Heart left ventricle (tissue), 16 donors: ENCODE measurements at regions not wholly inside any gene's neighbourhood (a gene's known extent, or its start where the extent isn't known, plus 50 kb on each side); places are given as distances from the start of the nearest gene placed in this dataset.
A peak's percentile ranks its signal among the peaks of the same experiment; 100 is the strongest.

ENCODE experiments used
- ATAC-seq, 4 donors: fragments of 200-7000 bp; cut with Tn5 transposase; one replicate each; pipeline ENCODE4 v1.9.1; 2020 to 2022; ENCODE audit warnings: moderate library complexity in 4 of 4, mild to moderate bottlenecking in 3 of 4, moderate number of reproducible peaks in 1 of 4
- DNase-seq, 5 donors: peaks; one replicate each; pipeline ENCODE4 v3.0.0-alpha.2; 2020
- H3K27ac ChIP-seq, 12 donors: fragments of 200-600 bp; sonication (generic) in 4 of 12; one replicate each; pipeline versions ENCODE4 v1.5.0 to v1.8.0; 2016 to 2022; ENCODE audit warnings: mild to moderate bottlenecking in 2 of 12
- H3K27me3 ChIP-seq, 9 donors: fragments of 200-600 bp; sonication (generic) in 2 of 9; one replicate each; pipeline versions ENCODE4 v1.5.1 to v1.8.0; 2016 to 2022; ENCODE audit warnings: mild to moderate bottlenecking in 3 of 9
- H3K36me3 ChIP-seq, 9 donors: fragments of 200-600 bp; sonication (generic) in 2 of 9; one replicate each; pipeline versions ENCODE4 v1.5.0 to v1.8.0; 2018 to 2022; ENCODE audit warnings: mild to moderate bottlenecking in 2 of 9
- H3K4me1 ChIP-seq, 12 donors: fragments of 200-600 bp; sonication (generic) in 4 of 12; one replicate each; pipeline versions ENCODE4 v1.5.0 to v1.8.0; 2016 to 2022; ENCODE audit warnings: mild to moderate bottlenecking in 3 of 12
- H3K4me3 ChIP-seq, 12 donors: fragments of 200-600 bp; sonication (generic) in 4 of 12; one replicate each; pipeline versions ENCODE4 v1.5.0 to v1.8.0; 2017 to 2022; ENCODE audit warnings: mild to moderate bottlenecking in 9 of 12, moderate library complexity in 4 of 12
- H3K9me3 ChIP-seq, 12 donors: fragments of 200-600 bp; sonication (generic) in 4 of 12; one replicate each; pipeline versions ENCODE4 v1.5.0 to v1.8.0; 2016 to 2022; ENCODE audit warnings: mild to moderate bottlenecking in 1 of 12
- POLR2A ChIP-seq, 2 donors: fragments of 450-650 bp; IDR thresholded peaks; one replicate each; pipeline ENCODE4 v1.6.1; 2017; ENCODE audit warnings: antibody characterized with exemption in 2 of 2, mild to moderate bottlenecking in 2 of 2, moderate library complexity in 2 of 2
- WGBS, 4 donors: extraction: QIAGEN DNeasy Blood & Tissue Kit in 2 of 4; methylation state at CpG; one replicate each; pipeline versions ENCODE4 v1.1.5 to v1.1.7; 2013 to 2018; 5-methylcytosine and 5-hydroxymethylcytosine counted together
- intact Hi-C, 10 donors: fragments of 100-400 bp; cut with DNase I; formaldehyde crosslinking; loops; one replicate each; pipeline versions ENCODE4 v1.11.1 to v1.14.2; 2022
- TF ChIP-seq, protein P1 (sequence below), 12 donors: fragments of 200-600 bp; sonication (generic) in 4 of 12; IDR thresholded peaks; one replicate each; pipeline versions ENCODE4 v1.5.0 to v1.8.0; 2018 to 2022; ENCODE audit warnings: antibody characterized with exemption in 12 of 12, mild to moderate bottlenecking in 5 of 12
- donor health status: ischemic (EF 13 %, LVEDD 7.1; RV severe dilation, severe dysfunction).
- donor health status: healthy with polysubstance abuse.
- donor health status: DM: no; HTN: yes; CAD: no.
- donor health status: DM: no; HTN: no; CAD: no.
- donor health status: ischemic (EF 25% LVEDD 6.9; RV normal size, moderate dysfunction).
- donor health status: ischemic (EF 25% LVEDD 5.7; RV mildly dilated, moderate dysfunction).
- donor health status: healthy.
- donor health status: DM: yes; HTN: yes; CAD: no.
- donor health status: ischemic (EF 35%, LVEDD 5.7; RV mildly dilated, moderate dysfunction).
- donor health status: nonischemic (EF 11% LVEDD 7.7; RV severe dilation, severe dysfunction).
- donor health status: DM: yes; HTN: yes; CAD: no.
- donor health status: PGD.
- donor health status: ischemic (EF 29% LVEDD 5.4; RV normal size, mild dysfunction).
- donor health status: nonischemic (EF 23%, LVEDD 6.1; RV moderate dilation, normal function).

DNA sequence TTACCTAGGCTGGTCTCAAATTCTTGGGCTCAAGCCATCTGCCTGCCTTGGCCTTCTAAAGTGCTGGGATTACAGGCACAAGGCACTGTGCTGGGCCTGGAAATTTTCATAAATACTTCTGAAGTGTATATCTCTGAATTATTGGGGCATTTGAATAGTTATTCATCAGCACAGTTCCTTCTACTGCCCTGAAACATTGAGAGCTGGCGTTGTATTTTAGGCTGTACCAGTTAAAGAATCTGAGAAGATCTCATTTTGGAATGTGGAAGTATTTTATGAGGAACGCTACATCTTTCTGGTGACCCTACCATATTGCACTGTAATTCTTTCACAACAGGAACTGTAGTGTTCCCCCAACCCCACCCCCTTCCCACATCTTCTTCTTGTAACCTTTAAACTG is 349.0 kb upstream of the RGS6 start:
- peak overlapping the region in 1 of 12 donors; percentile 19 for H3K27ac ChIP-seq
- H3K9me3 ChIP-seq: no peaks in the 10 kb centered on the region
- ATAC-seq (peak in 2 of 4 donors; percentile 39 to 57), DNase-seq (no peak)
- TF ChIP-seq POLR2A (IDR thresholded peaks at IDR 0.05): no peak
- TF ChIP-seq, protein P1, sequence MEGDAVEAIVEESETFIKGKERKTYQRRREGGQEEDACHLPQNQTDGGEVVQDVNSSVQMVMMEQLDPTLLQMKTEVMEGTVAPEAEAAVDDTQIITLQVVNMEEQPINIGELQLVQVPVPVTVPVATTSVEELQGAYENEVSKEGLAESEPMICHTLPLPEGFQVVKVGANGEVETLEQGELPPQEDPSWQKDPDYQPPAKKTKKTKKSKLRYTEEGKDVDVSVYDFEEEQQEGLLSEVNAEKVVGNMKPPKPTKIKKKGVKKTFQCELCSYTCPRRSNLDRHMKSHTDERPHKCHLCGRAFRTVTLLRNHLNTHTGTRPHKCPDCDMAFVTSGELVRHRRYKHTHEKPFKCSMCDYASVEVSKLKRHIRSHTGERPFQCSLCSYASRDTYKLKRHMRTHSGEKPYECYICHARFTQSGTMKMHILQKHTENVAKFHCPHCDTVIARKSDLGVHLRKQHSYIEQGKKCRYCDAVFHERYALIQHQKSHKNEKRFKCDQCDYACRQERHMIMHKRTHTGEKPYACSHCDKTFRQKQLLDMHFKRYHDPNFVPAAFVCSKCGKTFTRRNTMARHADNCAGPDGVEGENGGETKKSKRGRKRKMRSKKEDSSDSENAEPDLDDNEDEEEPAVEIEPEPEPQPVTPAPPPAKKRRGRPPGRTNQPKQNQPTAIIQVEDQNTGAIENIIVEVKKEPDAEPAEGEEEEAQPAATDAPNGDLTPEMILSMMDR (IDR thresholded peaks at IDR 0.05): no peak
- H3K4me3 ChIP-seq: no peak overlapping the region
- H3K27me3 ChIP-seq: no peaks in the 10 kb centered on the region
- WGBS, 4 donors: 83 to 96% (median 91%) methylated on average over 2 of the region's 2 CpGs
- intact Hi-C loops: no loop called here
- peaks cover 0 to 30% (median 10%) of the 10 kb centered on the region in 12 donors for H3K4me1 ChIP-seq
- H3K36me3 ChIP-seq: no peaks in the 10 kb centered on the region

GRCh38 chr14:71583705-71584104 is 348.5 kb upstream of the RGS6 start:
- Histone ChIP-seq H3K36me3 (no peaks in the 10 kb centered on the region), H3K27ac (no peak overlapping the region), H3K9me3 (no peaks in the 10 kb centered on the region), H3K27me3 (no peaks in the 10 kb centered on the region), H3K4me3 (no peak overlapping the region), H3K4me1 (peaks cover 0 to 31% (median 10%) of the 10 kb centered on the region in 12 donors)
- no peak for DNase-seq
- intact Hi-C loops: no loop called here
- no peak for TF ChIP-seq POLR2A (IDR thresholded peaks at IDR 0.05)
- TF ChIP-seq, protein P1 (IDR thresholded peaks at IDR 0.05): no peak
- no peak for ATAC-seq

- Histone ChIP-seq H3K4me3 (no peak overlapping the region), H3K9me3 (no peaks in the 10 kb centered on the region), H3K4me1 (peaks cover 0 to 38% (median 10%) of the 10 kb centered on the region in 12 donors), H3K27ac (no peak overlapping the region), H3K36me3 (no peaks in the 10 kb centered on the region), H3K27me3 (no peaks in the 10 kb centered on the region)
- ATAC-seq (no peak), DNase-seq (no peak)
- intact Hi-C loops: no loop called here
- no peak for TF ChIP-seq POLR2A (IDR thresholded peaks at IDR 0.05)
- TF ChIP-seq, protein P1 (IDR thresholded peaks at IDR 0.05): no peak
These were observed 346.9 kb upstream of the RGS6 start for GRCh38 chr14:71585361-71585760.

GRCh38 chr14:71586131-71586897 is 345.9 kb upstream of the RGS6 start:
- H3K4me3 ChIP-seq: peak overlapping the region in 9 of 12 donors; percentile 9 to 53 (median 35)
- H3K27me3 ChIP-seq: no peaks in the 10 kb centered on the region
- H3K9me3 ChIP-seq: no peaks in the 10 kb centered on the region
- no peak for TF ChIP-seq POLR2A (IDR thresholded peaks at IDR 0.05)
- 16 to 19% (median 17%) methylated on average over 14 of the region's 14 CpGs for WGBS, 4 donors
- DNase-seq (no peak), ATAC-seq (peak in 3 of 4 donors; percentile 43 to 67 (median 55))
- peaks cover 0 to 38% (median 10%) of the 10 kb centered on the region in 12 donors for H3K4me1 ChIP-seq
- H3K27ac ChIP-seq: peak overlapping the region in 1 of 12 donors; percentile 11
- intact Hi-C loops: no loop called here
- H3K36me3 ChIP-seq: no peaks in the 10 kb centered on the region

DNA sequence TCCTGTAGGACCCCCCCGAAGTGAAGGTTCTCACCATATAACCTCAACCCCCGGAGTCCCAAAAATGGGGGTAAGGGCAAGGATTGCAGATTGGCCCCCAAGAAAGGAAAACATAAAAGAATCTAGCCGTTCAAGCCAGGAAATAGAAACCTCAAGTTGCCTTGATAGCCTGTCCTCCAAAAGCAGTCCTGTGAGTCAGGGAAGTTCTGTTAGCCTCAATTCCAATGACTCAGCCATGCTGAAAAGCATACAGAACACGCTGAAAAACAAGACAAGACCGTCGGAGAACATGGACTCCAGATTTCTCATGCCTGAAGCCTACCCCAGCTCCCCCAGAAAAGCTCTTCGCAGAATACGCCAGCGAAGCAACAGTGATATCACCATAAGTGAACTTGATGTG is 344.2 kb upstream of the RGS6 start:
- 95 to 98% (median 98%) methylated on average over 9 of the region's 9 CpGs for WGBS, 4 donors
- H3K27ac ChIP-seq: no peak overlapping the region
- DNase-seq (no peak), ATAC-seq (no peak)
- no peaks in the 10 kb centered on the region for H3K36me3 ChIP-seq
- no peaks in the 10 kb centered on the region for H3K9me3 ChIP-seq
- peaks cover 0 to 35% (median 10%) of the 10 kb centered on the region in 12 donors for H3K4me1 ChIP-seq
- H3K4me3 ChIP-seq: no peak overlapping the region
- H3K27me3 ChIP-seq: no peaks in the 10 kb centered on the region
- TF ChIP-seq, protein P1 (IDR thresholded peaks at IDR 0.05): no peak
- TF ChIP-seq POLR2A (IDR thresholded peaks at IDR 0.05): no peak
- intact Hi-C loops: no loop called here
